ENCODE measurements at regions not wholly inside any gene's neighbourhood (a gene's known extent, or its start where the extent isn't known, plus 50 kb on each side); places are given as distances from the start of the nearest gene placed in this dataset.

GRCh38 chr6:11339380-11339779 is 106.9 kb upstream of the NEDD9 start:
- no peak for TF ChIP-seq EP300 (IDR thresholded peaks at IDR 0.05; ENCODE audit: borderline replicate concordance in 1 of 2, control insufficient read depth in 1 of 2, low read depth in 2 of 2, low read length in 2 of 2)
- no peak for TF ChIP-seq CTCF (IDR thresholded peaks at IDR 0.05 in 2 of 3, conservative IDR thresholded peaks at IDR 0.05 in 1 of 3; ENCODE audit: control insufficient read depth in 2 of 3, extremely low read depth in 1 of 3, insufficient read depth in 1 of 3, low read depth in 3 of 3, low read length in 3 of 3)
- no peak for TF ChIP-seq IRF3 (IDR thresholded peaks at IDR 0.05)
- TF ChIP-seq ATF2 (IDR thresholded peaks at IDR 0.05; ENCODE audit: low read length) = no peak
- no peak for TF ChIP-seq POLR2A (IDR thresholded peaks at IDR 0.05; ENCODE audit: low read depth, low read length)

All from GM12878 (cell line).